ENCODE measurements at regions not wholly inside any gene's neighbourhood (a gene's known extent, or its start where the extent isn't known, plus 50 kb on each side); places are given as distances from the start of the nearest gene placed in this dataset.

DNA sequence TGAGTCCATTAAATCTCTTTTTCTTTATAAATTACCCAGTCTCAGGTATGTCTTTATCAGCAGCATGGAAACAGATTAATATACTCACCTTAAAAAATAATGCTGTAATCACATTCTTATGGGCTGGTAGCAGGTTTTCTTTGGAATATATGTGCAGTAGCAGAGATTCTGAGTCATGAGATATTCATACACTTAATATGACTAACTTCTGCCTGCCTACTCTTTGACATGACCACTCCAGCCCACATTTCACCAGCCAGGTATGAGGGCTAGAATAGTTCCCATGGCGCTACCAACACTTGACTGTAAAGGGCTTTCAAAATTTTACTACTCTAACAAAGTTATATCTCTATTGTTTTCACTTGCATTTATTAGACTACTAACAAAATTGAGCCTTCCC is 74.1 kb upstream of the GHR start:
- DNase-seq (ENCODE audit: low read depth), result no peak

DNA sequence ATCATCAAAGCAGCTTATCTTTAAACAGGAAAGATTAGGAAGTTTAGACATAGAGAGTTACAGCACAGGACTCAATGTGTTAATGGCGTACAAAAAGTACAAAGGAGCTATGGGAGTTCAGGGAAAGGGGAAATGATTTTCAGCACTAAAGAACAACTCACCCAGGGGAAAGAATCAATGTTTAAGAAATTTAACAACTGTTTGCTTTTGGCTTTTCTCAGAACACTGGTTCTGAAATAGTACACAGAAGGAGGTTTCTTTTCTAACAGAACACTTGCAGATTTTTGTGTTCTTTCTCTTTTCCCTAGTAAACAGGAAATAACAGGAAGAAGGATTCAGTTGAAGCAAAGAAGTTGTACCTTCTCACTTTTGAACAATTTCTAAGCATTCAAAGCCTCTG is 71.3 kb upstream of the GHR start:
- no peak for DNase-seq (ENCODE audit: low read depth)

DNA sequence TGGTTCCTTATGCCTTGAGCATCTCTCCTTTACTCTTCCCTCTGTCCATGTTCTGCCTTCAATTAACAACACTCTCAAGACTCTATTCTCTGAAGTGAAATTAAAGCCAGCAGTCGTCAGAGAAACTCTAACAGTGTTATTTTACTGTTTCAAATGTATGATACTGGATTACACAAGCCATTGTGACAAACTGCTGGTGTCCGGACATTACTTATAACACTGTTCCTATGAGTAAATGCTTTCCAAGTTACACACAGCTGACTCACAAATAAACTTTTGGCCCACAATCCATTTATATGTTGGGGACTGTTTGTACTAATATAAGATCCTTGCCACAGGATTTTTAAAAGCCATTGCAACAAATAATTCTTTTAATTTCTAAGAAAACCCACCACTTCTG is 63.2 kb upstream of the GHR start:
- no peak for DNase-seq (ENCODE audit: low read depth)

DNA sequence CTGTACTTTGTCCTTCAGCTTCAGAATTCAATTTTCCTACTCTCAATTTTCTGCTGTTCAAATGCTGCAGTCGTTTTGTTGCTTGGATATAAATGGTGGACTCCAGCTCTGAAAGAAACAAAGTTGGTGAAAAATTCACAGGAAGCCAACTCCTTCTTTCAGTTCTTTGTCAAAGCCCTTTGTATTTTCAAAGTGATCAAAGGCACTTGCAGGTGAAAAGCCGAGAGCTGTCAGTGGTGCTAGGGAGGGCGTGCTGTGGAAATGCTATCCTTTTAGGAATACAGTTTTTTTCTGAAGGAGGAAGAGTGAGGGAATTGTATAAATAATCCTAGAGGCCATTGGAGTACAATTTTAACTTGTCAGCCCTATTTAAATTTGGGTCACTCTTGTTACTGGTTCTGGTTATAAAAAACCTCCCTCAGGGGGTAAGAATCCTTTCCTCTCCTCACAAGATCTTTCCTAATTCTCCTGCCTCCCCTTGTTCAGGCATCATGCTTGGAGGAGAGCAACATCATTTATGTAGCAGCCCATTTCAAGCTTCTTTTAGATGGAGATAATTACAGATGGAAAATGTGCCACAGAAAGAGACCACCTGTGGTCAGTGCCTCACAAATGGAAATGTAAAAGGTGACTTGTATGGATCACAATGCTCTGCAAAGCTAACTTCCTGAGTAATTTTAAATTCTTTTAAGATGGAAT is 62.5 kb upstream of the GHR start:
- DNase-seq (ENCODE audit: low read depth), result no peak

DNA sequence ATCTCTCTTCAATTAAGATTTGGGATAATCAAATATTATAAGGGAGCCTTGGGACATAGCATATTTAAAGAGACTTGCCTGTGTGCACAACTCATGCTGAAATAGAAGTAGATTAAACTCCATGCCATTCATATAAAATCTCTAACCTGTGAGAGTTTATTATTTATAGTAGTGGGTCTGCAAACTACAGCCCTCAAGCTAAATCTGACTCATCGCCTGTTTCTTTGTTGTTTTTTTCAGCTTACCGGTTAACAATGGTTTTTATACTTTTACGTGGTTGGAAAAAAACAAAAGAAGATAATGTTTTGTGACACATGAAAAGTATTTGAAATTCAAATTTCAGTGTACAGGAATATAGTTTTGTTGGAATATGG is 61.9 kb upstream of the GHR start:
- DNase-seq (ENCODE audit: low read depth), result no peak

DNA sequence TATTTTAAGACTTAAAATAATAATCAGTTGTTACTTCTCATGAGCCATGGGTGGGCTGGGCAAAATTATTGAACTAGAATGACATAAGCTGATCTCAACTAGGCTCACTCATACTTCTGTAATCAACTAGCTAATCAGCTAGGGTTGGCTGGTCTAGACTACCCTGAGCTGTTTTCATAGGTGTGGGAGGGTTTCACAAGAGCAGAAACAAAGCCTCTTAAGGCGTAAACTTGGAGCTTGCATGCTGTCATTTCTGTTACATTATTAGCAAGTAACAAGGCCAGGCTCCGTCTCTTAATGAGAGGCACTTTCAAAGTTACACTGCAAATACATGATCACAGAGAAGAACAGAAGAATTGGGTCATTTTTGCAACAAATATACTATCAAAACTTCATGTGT is 57.2 kb upstream of the GHR start:
- no peak for DNase-seq (ENCODE audit: low read depth)
